IMR-90 (cell line): ENCODE measurements at regions not wholly inside any gene's neighbourhood (a gene's known extent, or its start where the extent isn't known, plus 50 kb on each side); places are given as distances from the start of the nearest gene placed in this dataset.

Experiments used
- ATAC-seq: fragments of 200-7000 bp; cut with Tn5 transposase; 2 replicates; pipeline ENCODE4 v1.9.1; 2020; ENCODE audit warnings: low read depth, mild to moderate bottlenecking, moderate library complexity
- BruUV-seq: library from RNA; stranded (reverse); fragments of 400-500 nt; replicated peaks from 2 replicates; lab custom pipeline; 2021; lab: Mats Ljungman, UMichigan
- CTCF ChIA-PET: fragments of 300-600 bp; formaldehyde crosslinking; extraction: SDS; loops from one replicate; lab custom pipeline; 2021; ENCODE audit warnings: antibody characterized with exemption; lab: Yijun Ruan, JAX
- POLR2A ChIA-PET: fragments of 300-600 bp; sonication (Branson Sonifier 250); formaldehyde crosslinking; loops from one replicate; lab custom pipeline; 2022; ENCODE audit warnings: antibody characterized with exemption; ENCODE audit not compliant: unreplicated experiment; lab: Charles Lee
- DNase-seq: peaks from one replicate; pipeline ENCODE4 v3.0.0; 2013
- H2AFZ ChIP-seq: replicated peaks from 2 replicates; pipeline ENCODE3; 2013; ENCODE audit warnings: low read length, mild to moderate bottlenecking; ENCODE audit not compliant: poor library complexity
- H2AK5ac ChIP-seq: 2 replicates; pipeline ENCODE4 v1.6.1; 2013; ENCODE audit warnings: low read depth, low read length, inconsistent platforms
- H2AK9ac ChIP-seq: replicated peaks from 2 replicates; pipeline ENCODE3; 2013; ENCODE audit warnings: mild to moderate bottlenecking, low read depth, low read length, moderate library complexity; ENCODE audit not compliant: poor library complexity
- H2BK120ac ChIP-seq: 2 replicates; pipeline ENCODE4 v1.6.1; 2013; ENCODE audit warnings: low read depth, low read length, inconsistent platforms
- H2BK15ac ChIP-seq: 3 replicates; pipeline ENCODE4 v1.6.1; 2013; ENCODE audit warnings: low read depth, low read length, inconsistent platforms
- H2BK20ac ChIP-seq: 2 replicates; pipeline ENCODE4 v1.6.1; 2013; ENCODE audit warnings: low read depth, mild to moderate bottlenecking, inconsistent platforms, low read length, moderate library complexity
- H2BK5ac ChIP-seq: 2 replicates; pipeline ENCODE4 v1.6.1; 2013; ENCODE audit warnings: mild to moderate bottlenecking, low read depth, low read length, inconsistent platforms; ENCODE audit not compliant: poor library complexity, severe bottlenecking
- H3K14ac ChIP-seq: replicated peaks from 2 replicates; pipeline ENCODE4 v1.6.1; 2013; ENCODE audit warnings: low read depth, low read length, inconsistent platforms
- H3K18ac ChIP-seq: 2 replicates; pipeline ENCODE4 v1.6.1; 2013; ENCODE audit warnings: low read depth, low read length, control low read depth
- H3K23ac ChIP-seq: 2 replicates; pipeline ENCODE4 v1.6.1; 2013; ENCODE audit warnings: low read depth, low read length, inconsistent platforms
- H3K27ac ChIP-seq: 2 replicates; pipeline ENCODE4 v1.5.1; 2013; ENCODE audit warnings: mild to moderate bottlenecking, control low read depth, low read length; ENCODE audit not compliant: insufficient read depth
- H3K27me3 ChIP-seq: 2 replicates; pipeline ENCODE4 v1.6.1; 2013; ENCODE audit warnings: low read length; ENCODE audit not compliant: control insufficient read depth, insufficient read depth
- H3K36me3 ChIP-seq: 2 replicates; pipeline ENCODE4 v1.6.1; 2013; ENCODE audit warnings: low read length, mixed read lengths; ENCODE audit not compliant: control insufficient read depth, insufficient read depth
- H3K4ac ChIP-seq: 2 replicates; pipeline ENCODE4 v1.6.1; 2013; ENCODE audit warnings: low read depth, low read length, inconsistent platforms
- H3K4me1 ChIP-seq: 2 replicates; pipeline ENCODE4 v1.6.1; 2013; ENCODE audit warnings: low read length, mixed read lengths; ENCODE audit not compliant: control insufficient read depth, insufficient read depth
- H3K4me2 ChIP-seq: 2 replicates; pipeline ENCODE4 v1.6.1; 2013; ENCODE audit warnings: low read depth, mild to moderate bottlenecking, control low read depth, low read length, moderate library complexity
- H3K4me3 ChIP-seq: 2 replicates; pipeline ENCODE4 v1.5.1; 2013; ENCODE audit warnings: low read depth, mild to moderate bottlenecking, control low read depth, low read length, moderate library complexity; ENCODE audit not compliant: insufficient read depth
- H3K56ac ChIP-seq: 2 replicates; pipeline ENCODE4 v1.6.1; 2013; ENCODE audit warnings: low read length, inconsistent platforms; ENCODE audit not compliant: insufficient read depth; ENCODE audit errors: extremely low read depth
- H3K79me1 ChIP-seq, 2 experiments: 2 replicates each; pipeline ENCODE4 v1.6.1; 2013; ENCODE audit warnings: low read length in 2 of 2, inconsistent platforms in 1 of 2, low read depth in 1 of 2
- H3K9ac ChIP-seq: 2 replicates; pipeline ENCODE4 v1.6.1; 2013; ENCODE audit warnings: low read depth, low read length, control low read depth
- H3K9me1 ChIP-seq: 2 replicates; pipeline ENCODE4 v1.6.1; 2013; ENCODE audit warnings: low read length, inconsistent platforms; ENCODE audit not compliant: insufficient read depth
- H3K9me3 ChIP-seq: 2 replicates; pipeline ENCODE4 v1.6.1; 2013; ENCODE audit warnings: low read length; ENCODE audit not compliant: control insufficient read depth, insufficient read depth
- H4K20me1 ChIP-seq: 2 replicates; pipeline ENCODE4 v1.6.1; 2013; ENCODE audit warnings: low read length, inconsistent platforms; ENCODE audit not compliant: insufficient read depth
- H4K5ac ChIP-seq: 2 replicates; pipeline ENCODE4 v1.6.1; 2013; ENCODE audit warnings: mild to moderate bottlenecking, low read depth, low read length, control low read depth
- H4K8ac ChIP-seq, 2 experiments: 2 replicates each; pipeline ENCODE4 v1.6.1; 2013; ENCODE audit warnings: low read depth in 2 of 2, low read length in 2 of 2, control low read depth in 1 of 2, inconsistent platforms in 1 of 2
- H4K91ac ChIP-seq: 2 replicates; pipeline ENCODE4 v1.6.1; 2013; ENCODE audit warnings: low read depth, low read length, inconsistent platforms; ENCODE audit not compliant: insufficient read depth
- BHLHE40 ChIP-seq: fragments of 150-350 bp; IDR thresholded peaks from 2 replicates; pipeline ENCODE4 v1.6.1; 2016; ENCODE audit warnings: mild to moderate bottlenecking, low read depth, low read length
- CEBPB ChIP-seq: IDR thresholded peaks from 2 replicates; pipeline ENCODE4 v1.6.1; 2012; ENCODE audit warnings: low read depth, low read length, improper control_type of control experiment
- CHD1 ChIP-seq: IDR thresholded peaks from 2 replicates; pipeline ENCODE4 v1.6.1; 2012; ENCODE audit warnings: low read depth, low read length, improper control_type of control experiment
- FOS ChIP-seq: fragments of 150-350 bp; IDR thresholded peaks from 2 replicates; pipeline ENCODE4 v1.6.1; 2016; ENCODE audit warnings: low read depth, low read length
- MAFK ChIP-seq: IDR thresholded peaks from 2 replicates; pipeline ENCODE4 v1.6.1; 2012; ENCODE audit warnings: low read depth, low read length, improper control_type of control experiment
- MAZ ChIP-seq: IDR thresholded peaks from 2 replicates; pipeline ENCODE4 v1.6.1; 2012; ENCODE audit warnings: low read depth, mild to moderate bottlenecking, low read length, improper control_type of control experiment, moderate library complexity, borderline replicate concordance
- MXI1 ChIP-seq: IDR thresholded peaks from 2 replicates; pipeline ENCODE4 v1.6.1; 2012; ENCODE audit warnings: low read depth, mild to moderate bottlenecking, low read length, moderate library complexity, borderline replicate concordance
- NFE2L2 ChIP-seq: fragments of 150-350 bp; IDR thresholded peaks from 2 replicates; pipeline ENCODE4 v1.6.1; 2016; ENCODE audit warnings: low read depth, mild to moderate bottlenecking, low read length
- POLR2A ChIP-seq: IDR thresholded peaks from 2 replicates; pipeline ENCODE4 v1.6.1; 2012; ENCODE audit warnings: mild to moderate bottlenecking, low read depth, low read length
- RAD21 ChIP-seq: IDR thresholded peaks from 2 replicates; pipeline ENCODE4 v1.6.1; 2012; ENCODE audit warnings: low read length, improper control_type of control experiment
- RCOR1 ChIP-seq: IDR thresholded peaks from 2 replicates; pipeline ENCODE4 v1.6.1; 2012; ENCODE audit warnings: mild to moderate bottlenecking, low read length, improper control_type of control experiment; ENCODE audit not compliant: insufficient replicate concordance
- RFX5 ChIP-seq: IDR thresholded peaks from 2 replicates; pipeline ENCODE4 v1.8.0; 2012; ENCODE audit warnings: low read depth, mild to moderate bottlenecking, low read length, moderate library complexity
- SMC3 ChIP-seq: fragments of 150-350 bp; IDR thresholded peaks from 2 replicates; pipeline ENCODE4 v1.6.1; 2016; ENCODE audit warnings: low read depth, mild to moderate bottlenecking, antibody characterized with exemption, low read length, moderate library complexity
- dilution Hi-C: fragments of 300-500 bp; cut with HindIII; formaldehyde crosslinking; loops from one replicate; pipeline ENCODE4 v1.14.3; 2018; ENCODE audit warnings: low sequenced_read_pairs; ENCODE audit not compliant: unreplicated experiment
- in situ Hi-C: fragments of 300-500 bp; cut with MboI; formaldehyde crosslinking; loops from 3 replicates; pipeline ENCODE4 v1.14.3; 2019; ENCODE audit warnings: low sequenced_read_pairs, inconsistent platforms, mixed read lengths
- intact Hi-C: fragments of 100-400 bp; cut with micrococcal nuclease; formaldehyde crosslinking; loops from 2 replicates; pipeline ENCODE4 v1.10.0; 2022
- TF ChIP-seq, protein P1 (sequence below): conservative IDR thresholded peaks from 2 replicates; pipeline ENCODE4 v1.5.1; 2012; ENCODE audit warnings: mild to moderate bottlenecking, low read depth, low read length, improper control_type of control experiment
- TF ChIP-seq, protein P2 (sequence below): fragments of 150-350 bp; IDR thresholded peaks from 2 replicates; pipeline ENCODE4 v1.6.1; 2016; ENCODE audit warnings: low read depth, mild to moderate bottlenecking, low read length, moderate library complexity, borderline replicate concordance
- TF ChIP-seq, protein P3 (sequence below): fragments of 150-350 bp; IDR thresholded peaks from 2 replicates; pipeline ENCODE4 v1.6.1; 2017; ENCODE audit warnings: mild to moderate bottlenecking, antibody characterized with exemption, low read length, low read depth

DNA sequence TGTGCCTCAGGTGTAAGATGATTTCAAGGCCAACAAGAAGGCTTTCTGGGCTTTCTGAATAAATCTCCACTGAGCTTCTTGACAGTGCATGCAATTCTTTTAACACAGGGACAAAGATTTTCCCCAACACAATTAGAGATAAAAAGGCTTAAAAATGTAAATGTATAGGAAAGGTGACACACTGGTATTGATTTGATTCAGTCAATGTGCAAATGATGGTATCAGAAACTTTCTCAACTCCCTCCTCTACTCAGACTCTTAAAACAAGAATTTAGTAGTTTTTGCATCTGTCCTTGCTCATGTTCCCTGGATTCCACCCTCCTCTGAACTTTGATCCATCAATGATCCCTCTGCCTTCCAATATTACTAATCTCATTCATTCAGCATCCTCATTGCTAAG is 111.6 kb upstream of the FNDC3A start:
- H3K9ac ChIP-seq, result no peak overlapping the region
- H2AFZ ChIP-seq, result no peak overlapping the region
- in situ Hi-C loops (no loop called here), intact Hi-C loops (no loop called here), dilution Hi-C loops (no loop called here)
- ChIA-PET CTCF (no interaction called here), POLR2A (no interaction called here)
- no peaks in the 10 kb centered on the region for H3K79me1 ChIP-seq
- H4K8ac ChIP-seq, result no peak overlapping the region
- peaks cover 2% of the 10 kb centered on the region; the same call in 1 of the 2 replicates for H3K4me1 ChIP-seq
- H3K56ac ChIP-seq, result no peak overlapping the region
- H3K4ac ChIP-seq, result no peak overlapping the region
- ATAC-seq (no peak), DNase-seq (no peak)
- no TSS peak for BruUV-seq
- H4K20me1 ChIP-seq, result no peaks in the 10 kb centered on the region
- no peak overlapping the region for H3K4me3 ChIP-seq
- no peak overlapping the region for H4K5ac ChIP-seq
- no peak overlapping the region for H3K4me2 ChIP-seq
- H2AK5ac ChIP-seq, result no peak overlapping the region
- H3K14ac ChIP-seq, result no peak overlapping the region
- H3K9me1 ChIP-seq, result no peaks in the 10 kb centered on the region
- H3K36me3 ChIP-seq, result no peaks in the 10 kb centered on the region
- H4K91ac ChIP-seq, result no peak overlapping the region
- H3K27ac ChIP-seq, result no peak overlapping the region
- H3K9me3 ChIP-seq, result no peaks in the 10 kb centered on the region
- no peak overlapping the region for H3K23ac ChIP-seq
- H2BK5ac ChIP-seq, result no peak overlapping the region
- H3K18ac ChIP-seq, result no peak overlapping the region
- TF ChIP-seq RAD21 (no peak), MAZ (no peak), BHLHE40 (no peak), MXI1 (no peak), CEBPB (no peak), SMC3 (no peak), NFE2L2 (no peak), POLR2A (no peak), RFX5 (no peak), MAFK (no peak), FOS (no peak), RCOR1 (no peak), CHD1 (no peak)
- TF ChIP-seq, protein P1, sequence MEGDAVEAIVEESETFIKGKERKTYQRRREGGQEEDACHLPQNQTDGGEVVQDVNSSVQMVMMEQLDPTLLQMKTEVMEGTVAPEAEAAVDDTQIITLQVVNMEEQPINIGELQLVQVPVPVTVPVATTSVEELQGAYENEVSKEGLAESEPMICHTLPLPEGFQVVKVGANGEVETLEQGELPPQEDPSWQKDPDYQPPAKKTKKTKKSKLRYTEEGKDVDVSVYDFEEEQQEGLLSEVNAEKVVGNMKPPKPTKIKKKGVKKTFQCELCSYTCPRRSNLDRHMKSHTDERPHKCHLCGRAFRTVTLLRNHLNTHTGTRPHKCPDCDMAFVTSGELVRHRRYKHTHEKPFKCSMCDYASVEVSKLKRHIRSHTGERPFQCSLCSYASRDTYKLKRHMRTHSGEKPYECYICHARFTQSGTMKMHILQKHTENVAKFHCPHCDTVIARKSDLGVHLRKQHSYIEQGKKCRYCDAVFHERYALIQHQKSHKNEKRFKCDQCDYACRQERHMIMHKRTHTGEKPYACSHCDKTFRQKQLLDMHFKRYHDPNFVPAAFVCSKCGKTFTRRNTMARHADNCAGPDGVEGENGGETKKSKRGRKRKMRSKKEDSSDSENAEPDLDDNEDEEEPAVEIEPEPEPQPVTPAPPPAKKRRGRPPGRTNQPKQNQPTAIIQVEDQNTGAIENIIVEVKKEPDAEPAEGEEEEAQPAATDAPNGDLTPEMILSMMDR, result no peak
- TF ChIP-seq, protein P2, sequence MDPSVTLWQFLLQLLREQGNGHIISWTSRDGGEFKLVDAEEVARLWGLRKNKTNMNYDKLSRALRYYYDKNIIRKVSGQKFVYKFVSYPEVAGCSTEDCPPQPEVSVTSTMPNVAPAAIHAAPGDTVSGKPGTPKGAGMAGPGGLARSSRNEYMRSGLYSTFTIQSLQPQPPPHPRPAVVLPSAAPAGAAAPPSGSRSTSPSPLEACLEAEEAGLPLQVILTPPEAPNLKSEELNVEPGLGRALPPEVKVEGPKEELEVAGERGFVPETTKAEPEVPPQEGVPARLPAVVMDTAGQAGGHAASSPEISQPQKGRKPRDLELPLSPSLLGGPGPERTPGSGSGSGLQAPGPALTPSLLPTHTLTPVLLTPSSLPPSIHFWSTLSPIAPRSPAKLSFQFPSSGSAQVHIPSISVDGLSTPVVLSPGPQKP, result no peak
- TF ChIP-seq, protein P3, sequence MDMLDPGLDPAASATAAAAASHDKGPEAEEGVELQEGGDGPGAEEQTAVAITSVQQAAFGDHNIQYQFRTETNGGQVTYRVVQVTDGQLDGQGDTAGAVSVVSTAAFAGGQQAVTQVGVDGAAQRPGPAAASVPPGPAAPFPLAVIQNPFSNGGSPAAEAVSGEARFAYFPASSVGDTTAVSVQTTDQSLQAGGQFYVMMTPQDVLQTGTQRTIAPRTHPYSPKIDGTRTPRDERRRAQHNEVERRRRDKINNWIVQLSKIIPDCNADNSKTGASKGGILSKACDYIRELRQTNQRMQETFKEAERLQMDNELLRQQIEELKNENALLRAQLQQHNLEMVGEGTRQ, result no peak
- no peak overlapping the region for H2AK9ac ChIP-seq
- no peak overlapping the region for H2BK120ac ChIP-seq
- H2BK15ac ChIP-seq, result no peak overlapping the region
- no peak overlapping the region for H2BK20ac ChIP-seq
- H3K27me3 ChIP-seq, result no peaks in the 10 kb centered on the region; the same call in 1 of the 2 replicates
